ENCODE measurements at regions not wholly inside any gene's neighbourhood (a gene's known extent, or its start where the extent isn't known, plus 50 kb on each side); places are given as distances from the start of the nearest gene placed in this dataset.

DNA sequence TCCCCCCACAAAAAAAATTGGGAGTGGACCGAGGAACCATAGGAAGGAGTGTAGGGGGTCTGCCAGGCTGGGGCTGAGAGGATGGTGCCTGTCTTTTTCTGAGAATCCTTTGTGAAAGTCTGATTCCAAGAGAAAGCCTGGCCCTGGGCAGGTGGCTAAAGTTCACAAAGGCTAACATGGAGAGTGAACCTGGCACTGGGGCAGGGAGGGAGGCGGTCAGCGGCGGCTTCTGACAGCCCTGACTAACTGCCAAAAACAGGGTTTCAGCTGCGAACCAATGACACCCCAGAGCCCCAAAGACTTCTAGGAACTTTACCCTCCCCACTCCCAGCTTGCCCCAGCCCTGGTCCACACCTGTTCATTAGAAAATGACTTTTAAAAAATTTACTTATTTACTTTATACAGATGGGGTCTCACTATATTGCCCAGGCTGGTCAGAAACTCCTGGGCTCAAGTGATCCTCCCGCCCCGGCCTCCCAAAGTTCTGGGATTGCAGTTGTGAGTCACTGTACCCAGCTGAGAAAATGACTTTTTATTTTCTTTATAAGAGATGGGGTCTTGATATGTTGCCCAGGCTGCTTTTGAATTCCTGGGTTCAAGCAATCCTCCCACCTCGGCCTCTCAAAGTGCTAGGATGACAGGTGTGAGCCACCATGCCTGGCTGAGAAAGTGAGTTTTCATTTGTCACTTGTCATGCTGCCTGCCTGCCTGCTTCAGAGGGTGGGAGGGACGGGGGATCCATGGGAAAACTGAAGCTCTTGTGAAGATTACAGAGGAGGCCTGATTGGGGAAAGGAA lies 61.0 kb upstream of the DUSP5 start:
- no peak for DNase-seq (ENCODE audit: low spot score)

GRCh38 chr10:110437351-110437605 lies 60.4 kb upstream of the DUSP5 start:
- no peak for DNase-seq (ENCODE audit: low spot score)

- DNase-seq (ENCODE audit: low spot score): no peak
Measured at GRCh38 chr10:110437761-110438341, 59.9 kb upstream of the DUSP5 start.

DNA sequence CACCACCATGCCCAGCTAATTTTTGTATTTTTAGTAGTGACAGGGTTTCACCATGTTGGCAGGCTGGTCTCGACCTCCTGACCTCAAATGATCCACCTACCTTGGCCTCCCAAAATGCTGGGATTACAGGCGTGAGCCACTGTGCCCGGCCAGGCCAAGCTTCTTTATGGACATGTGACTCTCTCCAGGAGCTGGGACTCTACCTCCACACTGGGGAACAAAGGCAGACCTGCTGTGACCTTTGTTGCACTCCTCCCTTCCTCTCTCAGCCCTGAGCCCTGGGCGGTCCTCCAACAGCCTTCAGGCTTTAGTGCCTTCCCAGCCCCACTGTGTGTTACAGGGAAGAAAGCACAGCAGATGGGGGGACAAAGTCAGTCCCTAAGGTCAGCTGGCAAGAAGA lies 55.0 kb upstream of the DUSP5 start:
- DNase-seq (ENCODE audit: low spot score): no peak

DNA sequence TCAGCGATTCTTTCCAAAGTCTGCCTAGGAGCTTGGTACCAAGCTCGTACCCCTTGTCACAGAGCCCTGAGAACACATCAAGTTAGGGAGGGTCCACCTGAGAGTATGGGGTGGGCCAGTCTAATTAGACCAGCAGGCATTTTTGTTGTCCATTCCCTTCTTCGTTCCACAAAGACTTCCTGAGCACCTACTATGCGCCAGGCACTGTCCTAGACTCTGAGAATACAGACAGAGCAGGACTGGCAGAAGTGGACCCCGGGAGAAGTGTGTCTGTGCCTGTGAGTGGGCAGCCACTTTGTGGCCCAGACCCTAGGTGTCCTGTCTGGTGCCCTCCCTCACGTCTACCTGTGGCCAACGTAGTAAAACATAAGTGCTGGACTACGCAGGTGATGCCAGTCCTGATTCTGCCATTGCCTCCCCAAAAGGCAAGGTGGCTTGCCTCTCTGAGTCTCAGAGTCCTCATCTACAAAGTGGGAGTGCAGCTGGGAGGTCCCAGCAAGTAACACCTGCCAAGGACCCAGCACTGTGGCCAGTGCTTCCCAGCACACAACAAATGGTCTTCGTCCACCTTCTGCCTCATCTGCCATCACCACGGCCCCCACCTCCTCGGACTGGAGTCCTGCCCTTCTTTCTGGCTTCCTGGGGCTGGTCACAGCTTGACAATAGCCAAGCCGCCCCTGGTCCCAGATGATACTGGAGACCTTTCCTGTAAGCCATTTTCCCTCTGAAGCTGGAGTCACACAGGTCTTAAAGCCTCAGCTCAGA lies 54.3 kb upstream of the DUSP5 start:
- no peak for DNase-seq (ENCODE audit: low spot score)

GRCh38 chr10:110444004-110444337 lies 53.7 kb upstream of the DUSP5 start:
- no peak for DNase-seq (ENCODE audit: low spot score)

DNA sequence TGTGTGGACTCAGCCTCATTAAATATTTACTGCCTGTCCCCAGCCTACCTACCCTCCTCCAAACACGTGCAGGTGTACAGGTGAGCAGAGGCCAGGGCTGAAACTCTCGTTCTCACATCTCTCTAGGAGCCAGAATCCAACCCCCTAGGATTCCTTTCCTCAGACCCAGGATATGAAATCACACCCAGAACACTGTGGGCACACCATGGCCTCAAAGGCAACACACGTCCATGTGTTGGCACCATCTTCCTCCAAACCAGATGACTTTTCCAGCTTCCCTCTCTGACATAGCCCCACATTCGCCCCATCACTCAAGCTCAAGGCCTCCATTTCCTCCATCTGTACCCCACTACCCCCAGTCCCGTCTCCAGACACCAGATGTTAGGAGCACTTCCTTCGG lies 51.8 kb upstream of the DUSP5 start:
- no peak for DNase-seq (ENCODE audit: low spot score)

- DNase-seq (ENCODE audit: low spot score): no peak
Measured at GRCh38 chr10:110446277-110446676, 51.4 kb upstream of the DUSP5 start.

DNA sequence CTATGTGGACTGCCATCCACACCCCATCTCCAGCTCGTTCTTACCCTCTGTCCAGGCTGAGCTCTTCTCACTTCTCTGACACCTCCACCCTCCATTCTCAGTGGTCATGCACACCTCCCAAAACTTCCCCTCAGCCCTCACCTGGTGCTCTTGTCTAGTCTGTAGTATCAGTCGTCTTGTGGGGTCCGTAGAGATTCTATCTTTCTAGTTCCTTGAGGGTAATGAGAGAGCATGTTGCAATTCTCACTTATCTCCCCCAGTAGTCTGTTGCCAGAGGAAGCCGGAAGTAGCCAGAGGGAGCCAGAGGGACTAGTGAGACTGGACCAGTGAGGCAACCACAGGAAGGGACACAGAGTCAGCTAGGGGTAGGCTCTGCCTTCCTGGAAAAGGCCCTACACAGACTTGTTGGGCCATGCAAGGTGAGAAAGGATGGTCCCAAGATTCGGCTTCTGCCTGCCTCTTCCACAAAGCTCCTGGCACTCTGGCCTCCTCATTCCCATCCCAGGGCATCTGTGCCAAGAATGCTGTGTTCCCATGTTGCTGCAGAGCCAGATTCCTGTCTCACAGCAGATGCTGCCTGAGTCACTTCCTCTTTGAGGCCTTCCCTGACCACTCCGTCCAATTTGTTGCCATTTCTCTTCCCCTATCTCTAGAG lies 50.6 kb upstream of the DUSP5 start:
- no peak for DNase-seq (ENCODE audit: low spot score)

GRCh38 chr10:110447886-110448285 lies 49.8 kb upstream of the DUSP5 start:
- DNase-seq (ENCODE audit: low spot score): no peak
